ENCODE measurements at regions not wholly inside any gene's neighbourhood (a gene's known extent, or its start where the extent isn't known, plus 50 kb on each side); places are given as distances from the start of the nearest gene placed in this dataset.
"Not testable (repeated sequence)": the region's sequence is repeated elsewhere in the genome, so short reads cannot be mapped to it uniquely, and the experiment has no call there.

DNA sequence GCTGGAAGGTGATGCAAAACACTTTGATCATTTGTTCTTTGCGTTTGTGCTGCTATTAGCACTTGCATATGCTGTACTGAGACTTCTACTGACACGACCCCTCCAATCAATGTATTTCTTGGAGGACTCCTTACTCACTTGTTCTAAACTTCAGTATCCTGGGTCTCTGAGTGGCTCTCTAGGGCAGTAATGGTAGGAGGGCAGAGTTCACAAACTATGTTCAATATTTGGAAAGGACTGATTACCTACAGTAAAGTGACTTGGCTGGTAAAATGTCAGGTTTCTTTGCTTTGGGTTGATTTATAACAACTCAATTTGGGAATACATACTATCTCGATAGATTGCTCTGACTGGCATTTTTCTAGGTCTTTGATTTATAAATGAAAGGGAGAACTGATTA is 93.7 kb downstream of the TRIM43 start:
- Mint-ChIP-seq H3K27ac (ENCODE audit: unreplicated experiment) (no peak overlapping the region), H3K4me1 (ENCODE audit: low read depth, unreplicated experiment) (peaks cover 16% of the 10 kb centered on the region), H3K27me3 (ENCODE audit: unreplicated experiment) (peaks cover 2% of the 10 kb centered on the region), H3K9me3 (ENCODE audit: unreplicated experiment) (peaks cover 4% of the 10 kb centered on the region), H3K36me3 (ENCODE audit: unreplicated experiment) (no peaks in the 10 kb centered on the region), H3K4me3 (ENCODE audit: unreplicated experiment) (no peak overlapping the region)
- TF ChIP-seq, protein P1, sequence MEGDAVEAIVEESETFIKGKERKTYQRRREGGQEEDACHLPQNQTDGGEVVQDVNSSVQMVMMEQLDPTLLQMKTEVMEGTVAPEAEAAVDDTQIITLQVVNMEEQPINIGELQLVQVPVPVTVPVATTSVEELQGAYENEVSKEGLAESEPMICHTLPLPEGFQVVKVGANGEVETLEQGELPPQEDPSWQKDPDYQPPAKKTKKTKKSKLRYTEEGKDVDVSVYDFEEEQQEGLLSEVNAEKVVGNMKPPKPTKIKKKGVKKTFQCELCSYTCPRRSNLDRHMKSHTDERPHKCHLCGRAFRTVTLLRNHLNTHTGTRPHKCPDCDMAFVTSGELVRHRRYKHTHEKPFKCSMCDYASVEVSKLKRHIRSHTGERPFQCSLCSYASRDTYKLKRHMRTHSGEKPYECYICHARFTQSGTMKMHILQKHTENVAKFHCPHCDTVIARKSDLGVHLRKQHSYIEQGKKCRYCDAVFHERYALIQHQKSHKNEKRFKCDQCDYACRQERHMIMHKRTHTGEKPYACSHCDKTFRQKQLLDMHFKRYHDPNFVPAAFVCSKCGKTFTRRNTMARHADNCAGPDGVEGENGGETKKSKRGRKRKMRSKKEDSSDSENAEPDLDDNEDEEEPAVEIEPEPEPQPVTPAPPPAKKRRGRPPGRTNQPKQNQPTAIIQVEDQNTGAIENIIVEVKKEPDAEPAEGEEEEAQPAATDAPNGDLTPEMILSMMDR (IDR thresholded peaks at IDR 0.05; ENCODE audit: partially characterized antibody, unreplicated experiment) = no peak
- DNase-seq = no peak

DNA sequence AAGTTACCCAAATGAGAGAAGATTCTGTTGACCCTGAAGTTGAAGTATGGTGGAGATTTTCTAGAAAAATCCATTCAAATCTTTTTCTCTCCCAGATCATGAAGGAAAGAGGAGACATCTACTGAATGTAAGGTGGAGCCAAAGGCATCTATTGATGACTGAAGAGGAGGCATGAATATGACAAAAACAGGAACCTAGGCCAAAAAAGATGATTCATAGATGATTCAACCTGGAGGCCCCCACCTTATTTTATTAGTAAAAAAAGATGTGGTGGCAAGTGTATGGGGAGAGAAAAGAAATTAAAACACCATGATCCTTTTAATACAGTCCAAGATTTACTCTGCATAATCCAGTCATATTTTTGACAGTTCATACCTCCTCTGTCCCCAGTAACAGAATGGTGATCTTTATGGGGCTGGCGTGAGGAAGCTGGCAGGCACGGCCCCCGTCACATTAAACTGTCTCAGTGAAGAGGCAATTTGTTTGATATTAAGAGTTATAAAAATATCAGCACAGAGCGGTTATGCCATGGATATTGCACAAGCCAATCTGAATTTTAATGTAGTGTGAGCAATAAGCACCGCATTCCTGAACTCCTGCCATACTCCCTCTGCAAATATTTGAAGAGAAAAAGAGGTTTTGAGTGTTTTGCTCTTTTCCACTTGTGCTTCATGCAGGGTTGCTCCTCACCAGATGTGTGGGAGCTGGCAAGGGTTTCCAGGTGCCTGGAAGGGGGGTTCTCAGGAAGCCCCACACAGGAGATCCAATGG is 94.4 kb downstream of the TRIM43 start:
- not testable (repeated sequence) for H3K27ac Mint-ChIP-seq (ENCODE audit: unreplicated experiment); H3K27me3 Mint-ChIP-seq (ENCODE audit: unreplicated experiment); H3K9me3 Mint-ChIP-seq (ENCODE audit: unreplicated experiment); H3K36me3 Mint-ChIP-seq (ENCODE audit: unreplicated experiment); H3K4me3 Mint-ChIP-seq (ENCODE audit: unreplicated experiment); DNase-seq
- H3K4me1 Mint-ChIP-seq (ENCODE audit: low read depth, unreplicated experiment) = peaks cover 14% of the 10 kb centered on the region

DNA sequence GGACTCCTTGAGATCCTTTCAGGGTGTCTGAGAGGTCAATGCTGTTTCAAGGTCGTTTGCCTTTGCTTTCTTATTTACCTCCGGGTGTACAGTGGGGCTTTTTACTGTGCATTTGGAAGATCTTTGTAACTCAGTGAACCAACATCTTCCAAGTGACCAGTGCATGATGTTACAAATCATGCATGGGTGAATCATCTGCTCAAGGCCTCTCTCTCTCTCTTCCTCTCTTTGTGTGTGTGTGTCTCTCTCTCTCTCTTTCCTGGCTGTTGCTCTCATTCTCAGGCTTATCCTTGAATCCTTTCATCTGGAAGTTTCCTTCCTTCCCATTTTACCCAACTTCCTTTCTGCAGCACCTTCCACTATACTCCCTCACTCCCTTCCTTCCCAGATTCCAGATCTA is 96.1 kb downstream of the TRIM43 start:
- not testable (repeated sequence) for DNase-seq; H3K27me3 Mint-ChIP-seq (ENCODE audit: unreplicated experiment); H3K4me1 Mint-ChIP-seq (ENCODE audit: low read depth, unreplicated experiment); H3K27ac Mint-ChIP-seq (ENCODE audit: unreplicated experiment); H3K36me3 Mint-ChIP-seq (ENCODE audit: unreplicated experiment); H3K9me3 Mint-ChIP-seq (ENCODE audit: unreplicated experiment); H3K4me3 Mint-ChIP-seq (ENCODE audit: unreplicated experiment)

DNA sequence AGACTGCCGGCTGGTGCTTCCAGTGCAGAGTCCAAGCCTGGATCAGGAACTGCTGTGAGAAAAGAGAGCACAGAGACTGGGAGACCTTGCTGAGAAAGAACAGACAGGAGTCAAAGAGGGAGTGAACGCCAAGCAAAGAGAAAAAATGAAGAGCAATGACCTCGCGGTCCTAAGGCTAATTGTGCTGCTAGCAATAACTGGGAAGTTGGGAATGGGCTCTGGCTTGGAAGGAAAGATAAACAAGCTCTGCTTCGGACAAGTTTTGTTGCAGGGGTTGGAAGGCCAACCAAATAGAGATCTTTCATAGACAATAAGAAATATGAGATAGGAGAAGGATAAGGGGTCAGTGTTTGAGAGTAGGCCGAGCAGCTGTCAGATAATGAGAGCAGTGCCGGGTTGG is 99.4 kb downstream of the TRIM43 start:
- DNase-seq; H3K36me3 Mint-ChIP-seq (ENCODE audit: unreplicated experiment); H3K4me3 Mint-ChIP-seq (ENCODE audit: unreplicated experiment); H3K27ac Mint-ChIP-seq (ENCODE audit: unreplicated experiment); H3K4me1 Mint-ChIP-seq (ENCODE audit: low read depth, unreplicated experiment); H3K27me3 Mint-ChIP-seq (ENCODE audit: unreplicated experiment); H3K9me3 Mint-ChIP-seq (ENCODE audit: unreplicated experiment): not testable (repeated sequence)

DNA sequence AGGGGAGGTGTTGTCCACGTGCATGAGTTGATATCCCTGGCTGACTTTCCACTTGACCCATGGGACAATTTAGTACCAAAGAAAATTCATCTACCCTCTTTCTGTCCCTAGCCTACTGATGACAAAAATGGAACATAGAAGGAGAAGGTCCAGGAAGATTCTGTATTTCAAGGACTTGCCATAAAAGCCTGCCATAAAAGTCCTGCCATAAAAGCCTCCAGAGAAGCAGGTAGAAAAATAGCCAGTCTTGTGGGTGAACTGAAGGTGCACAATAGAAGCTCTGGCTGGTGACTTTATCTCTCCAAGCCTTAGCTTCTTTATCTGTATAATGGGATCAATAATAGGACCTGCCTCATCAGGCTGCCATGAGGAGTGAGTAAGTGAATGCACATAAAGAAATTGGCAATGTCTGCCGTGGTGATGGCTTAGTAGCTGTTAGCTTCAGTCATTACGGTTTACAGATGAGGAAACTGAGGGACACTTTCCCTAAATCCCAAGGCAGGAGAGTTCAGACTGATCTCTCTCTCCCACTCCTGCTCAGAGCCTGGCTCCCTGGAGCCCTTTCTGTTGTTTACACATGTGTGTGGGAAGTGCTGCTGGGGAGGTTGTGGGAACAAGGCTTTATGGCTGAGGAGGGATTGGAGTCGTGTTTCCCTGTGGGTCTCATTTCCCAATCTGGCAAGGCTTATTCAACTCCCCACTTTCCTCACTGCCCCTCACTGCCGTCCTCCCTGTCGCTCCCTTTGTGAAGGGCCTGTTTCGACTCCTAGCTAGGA is 101.5 kb downstream of the TRIM43 start:
- H3K27me3 Mint-ChIP-seq (ENCODE audit: unreplicated experiment); H3K4me1 Mint-ChIP-seq (ENCODE audit: low read depth, unreplicated experiment); H3K9me3 Mint-ChIP-seq (ENCODE audit: unreplicated experiment); H3K4me3 Mint-ChIP-seq (ENCODE audit: unreplicated experiment); H3K27ac Mint-ChIP-seq (ENCODE audit: unreplicated experiment); H3K36me3 Mint-ChIP-seq (ENCODE audit: unreplicated experiment); DNase-seq: not testable (repeated sequence)

DNA sequence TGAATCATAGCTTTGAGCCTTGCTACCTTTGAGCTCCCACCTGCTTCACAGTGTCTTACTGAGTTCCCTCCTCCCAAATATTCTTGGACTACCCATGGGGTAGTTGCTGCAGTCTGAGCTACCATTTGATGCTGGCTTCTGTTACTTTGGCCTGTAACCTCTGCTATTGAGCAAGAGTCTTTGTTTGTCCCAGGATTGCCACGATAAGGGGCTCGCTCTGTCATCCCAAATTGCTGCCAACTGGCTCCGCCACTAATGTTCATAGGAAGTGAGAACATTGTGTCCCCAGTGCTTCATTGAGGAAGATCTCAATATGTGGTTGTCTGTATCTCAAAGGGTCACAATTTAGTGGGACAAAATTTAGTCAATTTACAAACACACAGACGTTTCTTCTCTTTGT is 103.8 kb downstream of the TRIM43 start:
- Mint-ChIP-seq H3K4me1 (ENCODE audit: low read depth, unreplicated experiment) (no peaks in the 10 kb centered on the region), H3K4me3 (ENCODE audit: unreplicated experiment) (no peak overlapping the region), H3K36me3 (ENCODE audit: unreplicated experiment) (no peaks in the 10 kb centered on the region), H3K27ac (ENCODE audit: unreplicated experiment) (no peak overlapping the region), H3K9me3 (ENCODE audit: unreplicated experiment) (peaks cover 2% of the 10 kb centered on the region), H3K27me3 (ENCODE audit: unreplicated experiment) (peaks cover 2% of the 10 kb centered on the region)
- TF ChIP-seq, protein P1 (IDR thresholded peaks at IDR 0.05; ENCODE audit: partially characterized antibody, unreplicated experiment) = no peak
- no peak for DNase-seq

DNA sequence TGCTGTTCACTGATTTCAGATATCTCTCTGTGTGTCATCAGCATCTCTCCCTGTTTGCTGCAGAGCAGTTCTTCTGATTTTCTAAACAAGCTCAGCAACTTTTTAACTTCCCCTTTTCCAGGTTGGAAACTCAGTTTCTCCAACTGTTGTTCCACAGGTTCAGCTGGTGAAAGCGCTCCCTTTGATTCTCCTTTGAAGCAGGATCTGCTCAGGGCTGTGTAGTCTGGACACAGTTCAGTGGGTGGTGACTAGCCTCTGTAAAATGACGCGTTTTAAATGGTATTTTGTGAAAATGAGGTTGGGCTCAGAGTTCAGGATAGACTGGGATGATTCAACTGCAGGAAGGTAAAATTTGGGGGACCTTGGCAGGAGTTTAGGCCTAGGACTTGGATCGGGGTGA is 106.3 kb downstream of the TRIM43 start:
- Mint-ChIP-seq H3K27ac (ENCODE audit: unreplicated experiment) (no peak overlapping the region), H3K4me3 (ENCODE audit: unreplicated experiment) (no peak overlapping the region), H3K4me1 (ENCODE audit: low read depth, unreplicated experiment) (no peaks in the 10 kb centered on the region), H3K27me3 (ENCODE audit: unreplicated experiment) (peaks cover 2% of the 10 kb centered on the region), H3K36me3 (ENCODE audit: unreplicated experiment) (no peaks in the 10 kb centered on the region), H3K9me3 (ENCODE audit: unreplicated experiment) (peaks cover 2% of the 10 kb centered on the region)
- DNase-seq = no peak
- TF ChIP-seq, protein P1 (IDR thresholded peaks at IDR 0.05; ENCODE audit: partially characterized antibody, unreplicated experiment) = no peak

DNA sequence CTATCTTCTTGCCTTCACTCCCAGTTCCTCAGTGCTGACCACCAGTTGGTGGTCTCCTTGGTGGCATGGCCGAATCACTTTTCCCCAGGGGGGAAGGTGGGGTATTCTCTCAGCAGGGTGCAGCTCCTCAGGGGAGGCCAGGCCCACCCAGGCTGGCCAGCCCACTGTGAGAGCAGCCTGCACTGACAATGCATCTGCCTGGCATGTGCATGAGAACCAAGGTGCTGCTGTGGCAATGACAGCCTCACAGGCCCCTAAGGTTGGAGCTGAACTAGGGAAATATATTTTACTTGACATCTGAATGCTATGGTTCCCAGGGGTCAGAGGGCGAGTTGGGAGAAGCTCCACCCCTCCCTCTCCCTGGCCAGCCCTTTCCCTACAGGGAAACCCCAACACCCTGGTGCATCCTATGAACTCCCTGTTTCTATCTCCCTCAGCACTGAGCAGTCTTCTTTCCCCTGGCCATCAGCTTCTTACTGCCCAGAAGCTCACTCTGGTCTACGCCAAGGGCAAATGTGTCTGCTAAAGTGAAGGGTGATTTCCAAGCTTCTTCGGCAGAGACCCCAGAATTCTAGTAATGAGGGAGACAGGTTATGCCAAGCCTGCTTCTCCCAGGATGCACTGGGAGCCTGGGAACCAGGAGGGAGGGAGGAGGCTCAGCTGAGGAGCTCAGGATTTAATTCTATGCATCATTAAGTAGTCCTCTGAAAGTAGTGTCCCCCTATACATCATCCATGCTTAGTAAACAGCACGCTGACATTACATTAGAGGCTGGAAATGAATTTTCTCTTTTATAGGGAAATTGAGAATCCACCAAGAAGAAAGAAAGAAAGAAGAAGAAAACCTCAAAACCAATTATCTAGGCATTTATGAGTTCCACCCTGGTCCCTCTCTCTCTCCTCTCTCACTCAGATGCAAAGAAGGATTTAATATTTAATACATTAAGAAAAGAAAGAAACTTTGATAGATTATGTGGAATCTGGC is 107.7 kb downstream of the TRIM43 start:
- DNase-seq; H3K36me3 Mint-ChIP-seq (ENCODE audit: unreplicated experiment); H3K4me1 Mint-ChIP-seq (ENCODE audit: low read depth, unreplicated experiment); H3K27me3 Mint-ChIP-seq (ENCODE audit: unreplicated experiment); H3K4me3 Mint-ChIP-seq (ENCODE audit: unreplicated experiment); H3K9me3 Mint-ChIP-seq (ENCODE audit: unreplicated experiment); H3K27ac Mint-ChIP-seq (ENCODE audit: unreplicated experiment): not testable (repeated sequence)

All from glutamatergic neuron (in vitro differentiated cells).